Neural cell (in vitro differentiated cells): ENCODE measurements at regions not wholly inside any gene's neighbourhood (a gene's known extent, or its start where the extent isn't known, plus 50 kb on each side); places are given as distances from the start of the nearest gene placed in this dataset.
A peak's percentile ranks its signal among the peaks of the same experiment; 100 is the strongest.

Experiments used
- H2AFZ ChIP-seq: fragments of 200-600, 300-800 bp; sonication (generic), shearing (Covaris generic); 2 replicates; pipeline ENCODE4 v1.6.0; 2014; ENCODE audit warnings: low read depth, mild to moderate bottlenecking, antibody characterized with exemption, low read length, moderate library complexity
- H3F3A ChIP-seq: fragments of 200-600 bp; shearing (Covaris generic); 2 replicates; pipeline ENCODE4 v1.6.1; 2016; ENCODE audit warnings: mild to moderate bottlenecking, moderate library complexity, mixed read lengths, antibody characterized with exemption, low read length; ENCODE audit not compliant: insufficient read depth, poor library complexity, severe bottlenecking
- H3K27ac ChIP-seq: fragments of 200-600, 300-800 bp; sonication (generic), shearing (Covaris generic); 2 replicates; pipeline ENCODE4 v1.5.1; 2014; ENCODE audit warnings: mild to moderate bottlenecking, low read length, moderate library complexity
- H3K27me3 ChIP-seq: fragments of 300-800, 200-600 bp; sonication (generic), shearing (Covaris generic); 2 replicates; pipeline ENCODE4 v1.6.0; 2014; ENCODE audit warnings: mild to moderate bottlenecking, low read depth, low read length, moderate library complexity; ENCODE audit not compliant: insufficient read depth
- H3K36me3 ChIP-seq: fragments of 300-800, 200-600 bp; sonication (generic), shearing (Covaris generic); 2 replicates; pipeline ENCODE4 v1.5.1; 2014; ENCODE audit warnings: mild to moderate bottlenecking, antibody characterized with exemption, low read length, moderate library complexity; ENCODE audit not compliant: insufficient read depth
- H3K4me2 ChIP-seq: fragments of 300-800, 200-600 bp; sonication (generic), shearing (Covaris generic); 2 replicates; pipeline ENCODE4 v1.6.0; 2014; ENCODE audit warnings: mild to moderate bottlenecking, low read length
- H3K4me3 ChIP-seq: fragments of 300-800, 200-600 bp; sonication (generic), shearing (Covaris generic); 2 replicates; pipeline ENCODE4 v1.5.1; 2014; ENCODE audit warnings: mild to moderate bottlenecking, low read length, moderate library complexity
- H3K79me2 ChIP-seq: fragments of 200-600 bp; shearing (Covaris generic); replicated peaks from 2 replicates; pipeline ENCODE4 v1.6.0; 2014; ENCODE audit warnings: mild to moderate bottlenecking, low read length, moderate library complexity; ENCODE audit not compliant: insufficient read depth
- H3K9ac ChIP-seq: fragments of 300-800, 200-600 bp; sonication (generic), shearing (Covaris generic); 2 replicates; pipeline ENCODE4 v1.6.1; 2016; ENCODE audit warnings: mild to moderate bottlenecking, low read length, mixed read lengths
- H3K9me2 ChIP-seq: fragments of 200-600 bp; shearing (Covaris generic); 2 replicates; pipeline ENCODE4 v1.6.1; 2016; ENCODE audit warnings: mild to moderate bottlenecking, low read length, mixed read lengths; ENCODE audit not compliant: insufficient read depth
- H3K9me3 ChIP-seq: fragments of 200-600, 300-800 bp; sonication (generic), shearing (Covaris generic); 2 replicates; pipeline ENCODE4 v1.6.1; 2016; ENCODE audit warnings: mild to moderate bottlenecking, mixed run types, low read length, moderate library complexity, mixed read lengths
- H4K20me1 ChIP-seq: fragments of 200-600 bp; shearing (Covaris generic); 2 replicates; pipeline ENCODE4 v1.6.1; 2016; ENCODE audit warnings: mild to moderate bottlenecking, mixed run types; ENCODE audit not compliant: insufficient read depth
- CTCF ChIP-seq: fragments of 450-650 bp; IDR thresholded peaks from 2 replicates; pipeline ENCODE4 v1.5.1; 2014; ENCODE audit warnings: antibody characterized with exemption, mild to moderate bottlenecking, moderate library complexity; ENCODE audit not compliant: poor library complexity, severe bottlenecking
- EP300 ChIP-seq: fragments of 450-650 bp; conservative IDR thresholded peaks from 2 replicates; pipeline ENCODE4 v1.6.1; 2014; ENCODE audit warnings: antibody characterized with exemption, mild to moderate bottlenecking, moderate library complexity; ENCODE audit not compliant: poor library complexity, severe bottlenecking
- EZH2 ChIP-seq: fragments of 200-600, 300-800 bp; shearing (Covaris generic), sonication (generic); IDR thresholded peaks from 2 replicates; pipeline ENCODE4 v1.6.1; 2014; ENCODE audit warnings: antibody characterized with exemption, low read length, borderline replicate concordance, mild to moderate bottlenecking; ENCODE audit not compliant: insufficient read depth, poor library complexity, severe bottlenecking
- MXI1 ChIP-seq: fragments of 450-650 bp; conservative IDR thresholded peaks from 2 replicates; pipeline ENCODE4 v1.6.1; 2014; ENCODE audit warnings: antibody characterized with exemption, mild to moderate bottlenecking; ENCODE audit not compliant: poor library complexity, severe bottlenecking
- POLR2AphosphoS5 ChIP-seq: IDR thresholded peaks from 2 replicates; pipeline ENCODE4 v1.6.1; 2012
- RAD21 ChIP-seq: fragments of 450-650 bp; conservative IDR thresholded peaks from 2 replicates; pipeline ENCODE4 v1.6.1; 2014; ENCODE audit warnings: antibody characterized with exemption, mild to moderate bottlenecking, moderate library complexity
- REST ChIP-seq: IDR thresholded peaks from 2 replicates; pipeline ENCODE4 v1.6.1; 2012; ENCODE audit warnings: borderline replicate concordance
- SMC3 ChIP-seq: fragments of 450-650 bp; conservative IDR thresholded peaks from 2 replicates; pipeline ENCODE4 v1.6.1; 2014; ENCODE audit warnings: antibody characterized with exemption, mild to moderate bottlenecking, moderate library complexity; ENCODE audit not compliant: poor library complexity
- TAF1 ChIP-seq: IDR thresholded peaks from 2 replicates; pipeline ENCODE4 v1.6.1; 2012; ENCODE audit warnings: low read depth

GRCh38 chr2:22692746-22693145, 692.2 kb upstream of the KLHL29 start:
- Histone ChIP-seq H3K9me2 (no peaks in the 10 kb centered on the region), H3F3A (no peaks in the 10 kb centered on the region), H3K4me2 (no peak overlapping the region), H3K4me3 (peak overlapping the region; percentile 0), H2AFZ (no peak overlapping the region), H3K79me2 (peaks cover 59% of the 10 kb centered on the region), H3K27ac (peak overlapping the region; percentile 38), H3K9ac (no peak overlapping the region), H4K20me1 (no peaks in the 10 kb centered on the region), H3K9me3 (no peaks in the 10 kb centered on the region), H3K36me3 (no peaks in the 10 kb centered on the region), H3K27me3 (no peaks in the 10 kb centered on the region)
- no peak for TF ChIP-seq EZH2
- TF ChIP-seq REST, result no peak
- TF ChIP-seq MXI1, result no peak
- TF ChIP-seq RAD21, result no peak
- no peak for TF ChIP-seq SMC3
- TF ChIP-seq POLR2AphosphoS5, result no peak
- no peak for TF ChIP-seq EP300
- no peak for TF ChIP-seq CTCF
- TF ChIP-seq TAF1, result no peak

- Histone ChIP-seq H3K9me3 (no peaks in the 10 kb centered on the region), H3K9ac (no peak overlapping the region), H3F3A (no peaks in the 10 kb centered on the region), H2AFZ (no peak overlapping the region), H3K36me3 (no peaks in the 10 kb centered on the region), H3K4me2 (no peak overlapping the region), H3K9me2 (no peaks in the 10 kb centered on the region), H3K27me3 (no peaks in the 10 kb centered on the region), H4K20me1 (no peaks in the 10 kb centered on the region), H3K4me3 (no peak overlapping the region), H3K79me2 (peaks cover 44% of the 10 kb centered on the region), H3K27ac (peak overlapping the region; percentile 38)
- TF ChIP-seq REST (no peak), MXI1 (no peak), EP300 (no peak), EZH2 (no peak), TAF1 (no peak), CTCF (no peak), SMC3 (no peak), POLR2AphosphoS5 (no peak), RAD21 (no peak)
Measured at GRCh38 chr2:22694300-22694699, 690.7 kb upstream of the KLHL29 start.
